ENCODE measurements at regions not wholly inside any gene's neighbourhood (a gene's known extent, or its start where the extent isn't known, plus 50 kb on each side); places are given as distances from the start of the nearest gene placed in this dataset.
A peak's percentile ranks its signal among the peaks of the same experiment; 100 is the strongest.
"Not testable (repeated sequence)": the region's sequence is repeated elsewhere in the genome, so short reads cannot be mapped to it uniquely, and the experiment has no call there.

DNA sequence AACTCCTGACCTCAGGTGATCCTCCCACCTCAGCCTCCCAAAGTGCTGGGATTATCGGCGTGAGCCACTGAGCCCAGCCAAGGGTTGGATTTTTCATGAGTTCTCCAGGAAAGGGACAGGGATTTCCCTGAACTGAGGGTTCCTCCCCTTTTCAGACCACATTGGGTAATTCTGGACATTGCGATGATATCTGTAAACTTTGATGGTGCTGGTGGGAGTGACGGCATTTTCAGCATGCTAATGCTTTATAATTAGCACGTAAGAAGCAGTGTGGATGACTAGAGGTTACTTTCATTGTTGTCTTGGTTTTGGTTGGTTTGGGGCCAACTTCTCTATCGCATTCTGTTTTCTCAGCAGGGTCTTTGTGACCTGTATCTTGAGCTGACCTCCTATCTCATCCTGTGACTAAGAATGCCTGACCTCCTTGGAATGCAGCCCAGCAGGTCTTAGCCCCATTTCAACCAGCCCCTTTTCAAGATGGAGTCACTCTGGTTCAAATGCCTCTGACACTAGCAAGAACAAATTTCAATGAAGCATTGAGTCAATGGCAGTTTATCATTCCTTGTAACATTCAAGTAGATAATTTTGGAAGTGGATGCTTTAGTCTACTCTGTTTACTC is 156.5 kb downstream of the TTLL2 start:
- no peak overlapping the region for H3K4me3 ChIP-seq
- H3K27me3 ChIP-seq: no peaks in the 10 kb centered on the region
- no peak for TF ChIP-seq POLR2AphosphoS5 (IDR thresholded peaks at IDR 0.05)
- H3K9me3 ChIP-seq: no peaks in the 10 kb centered on the region
- peaks cover 0 to 8% (median 0%) of the 10 kb centered on the region in 4 donors for H3K4me1 ChIP-seq
- no peaks in the 10 kb centered on the region for H3K36me3 ChIP-seq
- in situ Hi-C loops (cut with MboI; ENCODE audit: low pct_ligation_motif_present in 1 of 4, low pct_unique_long_range_greater_than_20kb in 1 of 4, low sequenced_read_pairs in 3 of 4): no loop called here
- H3K27ac ChIP-seq: no peak overlapping the region
- DNase-seq: no peak
- WGBS, 2 donors (ENCODE audit: low coverage in 1 of 2): 85 to 91% methylated on average over 4 to 6 of the region's 6 CpGs
- intact Hi-C loops (cut with DNase I; ENCODE audit: low total_unique reads): no loop called here

DNA sequence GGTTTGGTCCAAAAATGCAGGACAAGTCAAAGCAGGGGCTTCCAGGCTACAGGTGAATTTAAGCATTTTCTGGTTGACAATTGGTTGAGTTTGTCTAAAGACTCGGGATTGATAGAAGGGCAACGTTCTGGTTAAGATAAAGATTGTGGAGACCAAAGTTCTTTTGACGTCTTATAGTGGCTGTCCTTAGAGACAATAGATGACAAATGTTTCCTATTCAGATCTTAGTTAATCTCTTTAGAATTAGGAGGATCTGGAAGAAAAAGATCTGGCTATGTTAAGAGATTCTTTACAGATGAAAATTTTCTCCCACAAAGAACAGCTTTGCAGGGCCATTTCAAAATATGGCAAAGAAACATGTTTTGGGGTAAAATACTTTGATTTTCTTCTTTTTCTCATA is 157.9 kb downstream of the TTLL2 start:
- H3K27me3 ChIP-seq; H3K4me1 ChIP-seq; in situ Hi-C loops (cut with MboI; ENCODE audit: low pct_ligation_motif_present in 1 of 4, low pct_unique_long_range_greater_than_20kb in 1 of 4, low sequenced_read_pairs in 3 of 4); H3K9me3 ChIP-seq; intact Hi-C loops (cut with DNase I; ENCODE audit: low total_unique reads); H3K27ac ChIP-seq; H3K36me3 ChIP-seq; H3K4me3 ChIP-seq; DNase-seq: not testable (repeated sequence)
- WGBS, 2 donors (ENCODE audit: low coverage in 1 of 2): 74 to 79% methylated on average over 2 to 3 of the region's 3 CpGs

DNA sequence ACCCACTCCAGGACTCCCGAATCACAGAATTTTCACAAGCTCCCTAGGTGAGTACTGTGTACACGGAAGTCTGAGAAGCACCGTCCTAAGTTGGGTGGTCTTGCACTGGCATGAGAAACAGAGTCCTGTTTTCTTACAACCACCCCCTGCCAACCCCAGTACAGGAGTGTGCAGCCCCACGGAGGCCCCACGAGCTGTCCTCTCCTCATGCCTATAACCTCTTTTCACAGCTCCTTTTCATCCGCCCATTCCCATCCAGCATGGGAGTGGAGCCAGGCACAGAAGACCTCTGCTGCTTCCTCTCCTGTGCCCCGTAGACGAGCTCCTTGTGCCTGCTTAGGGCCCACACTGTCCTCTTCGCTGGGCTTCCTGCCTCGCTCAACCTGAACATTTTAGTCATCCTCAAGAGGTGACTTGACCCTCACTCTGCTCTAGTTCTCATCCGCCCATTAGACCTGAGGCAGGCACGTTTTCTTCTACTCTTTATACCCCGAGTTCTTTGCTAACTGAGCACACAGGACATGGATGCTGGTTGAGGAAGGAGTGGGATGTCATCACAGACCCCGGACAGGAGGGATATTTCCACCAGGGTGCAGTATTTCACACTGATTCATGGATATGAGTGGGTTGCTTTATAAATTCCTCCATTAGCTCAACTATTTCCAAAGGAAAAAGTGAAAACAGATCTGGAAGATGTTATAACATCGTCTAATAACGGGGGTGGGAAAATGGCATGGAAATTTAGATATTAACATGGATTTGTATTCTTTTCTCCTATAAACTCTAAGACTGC is 160.5 kb downstream of the TTLL2 start:
- in situ Hi-C loops (cut with MboI; ENCODE audit: low pct_ligation_motif_present in 1 of 4, low pct_unique_long_range_greater_than_20kb in 1 of 4, low sequenced_read_pairs in 3 of 4): no loop called here
- no peaks in the 10 kb centered on the region for H3K27me3 ChIP-seq
- H3K27ac ChIP-seq: no peak overlapping the region
- H3K4me3 ChIP-seq: no peak overlapping the region
- intact Hi-C loops (cut with DNase I; ENCODE audit: low total_unique reads): no loop called here
- no peaks in the 10 kb centered on the region for H3K36me3 ChIP-seq
- TF ChIP-seq, protein P1, sequence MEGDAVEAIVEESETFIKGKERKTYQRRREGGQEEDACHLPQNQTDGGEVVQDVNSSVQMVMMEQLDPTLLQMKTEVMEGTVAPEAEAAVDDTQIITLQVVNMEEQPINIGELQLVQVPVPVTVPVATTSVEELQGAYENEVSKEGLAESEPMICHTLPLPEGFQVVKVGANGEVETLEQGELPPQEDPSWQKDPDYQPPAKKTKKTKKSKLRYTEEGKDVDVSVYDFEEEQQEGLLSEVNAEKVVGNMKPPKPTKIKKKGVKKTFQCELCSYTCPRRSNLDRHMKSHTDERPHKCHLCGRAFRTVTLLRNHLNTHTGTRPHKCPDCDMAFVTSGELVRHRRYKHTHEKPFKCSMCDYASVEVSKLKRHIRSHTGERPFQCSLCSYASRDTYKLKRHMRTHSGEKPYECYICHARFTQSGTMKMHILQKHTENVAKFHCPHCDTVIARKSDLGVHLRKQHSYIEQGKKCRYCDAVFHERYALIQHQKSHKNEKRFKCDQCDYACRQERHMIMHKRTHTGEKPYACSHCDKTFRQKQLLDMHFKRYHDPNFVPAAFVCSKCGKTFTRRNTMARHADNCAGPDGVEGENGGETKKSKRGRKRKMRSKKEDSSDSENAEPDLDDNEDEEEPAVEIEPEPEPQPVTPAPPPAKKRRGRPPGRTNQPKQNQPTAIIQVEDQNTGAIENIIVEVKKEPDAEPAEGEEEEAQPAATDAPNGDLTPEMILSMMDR (IDR thresholded peaks at IDR 0.05): peak in 4 of 5 experiments; percentile 32 to 41 (median 32)
- no peak for TF ChIP-seq EP300 (IDR thresholded peaks at IDR 0.05; ENCODE audit: low read depth)
- H3K9me3 ChIP-seq: no peaks in the 10 kb centered on the region
- no peak for DNase-seq
- no peaks in the 10 kb centered on the region for H3K4me1 ChIP-seq
- WGBS, 2 donors (ENCODE audit: low coverage in 1 of 2): 81 to 83% methylated on average over 5 to 16 of the region's 16 CpGs

DNA sequence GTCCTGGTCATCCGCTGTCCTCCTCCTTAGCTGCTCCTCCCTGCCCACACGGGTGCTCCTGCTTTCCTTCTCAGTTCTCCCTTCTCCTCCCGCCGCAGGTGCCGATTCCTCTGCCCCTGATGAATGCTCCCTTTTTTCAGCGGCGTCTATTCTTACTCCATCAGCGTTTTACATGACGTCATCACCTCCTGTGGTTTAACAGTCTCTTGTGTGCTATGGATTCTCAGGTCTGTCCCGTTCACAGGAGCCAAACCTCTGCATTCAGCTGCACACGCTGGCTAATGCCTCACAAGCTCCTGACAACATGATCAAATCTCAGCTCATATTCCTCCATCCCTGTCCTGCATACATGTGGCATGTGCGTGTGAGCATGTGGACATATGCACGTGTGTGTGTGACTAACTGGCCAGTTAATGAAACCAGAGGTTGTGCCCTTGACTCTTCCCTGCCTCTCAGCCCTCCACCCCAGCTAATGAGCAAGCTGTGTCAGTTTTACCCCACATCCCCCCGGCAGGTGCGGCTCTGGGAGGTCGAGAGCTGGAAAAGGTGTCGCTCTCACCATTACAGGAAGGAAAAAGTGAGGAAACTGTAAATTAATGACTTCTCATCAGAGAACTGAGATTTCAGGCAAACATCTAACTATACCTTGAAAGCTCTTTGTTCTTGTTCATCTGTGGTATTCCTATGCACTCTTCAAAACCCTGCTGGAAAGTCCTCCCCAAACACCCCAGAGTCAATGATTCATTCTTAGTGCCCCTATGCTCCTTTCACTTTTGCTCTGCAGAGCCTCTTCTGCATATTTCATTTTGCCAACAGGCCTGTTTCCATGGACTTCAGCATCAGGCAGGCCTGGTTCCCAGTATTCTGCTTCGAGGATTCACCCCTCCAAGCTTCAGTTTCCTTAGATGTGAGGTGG is 163.1 kb downstream of the TTLL2 start:
- WGBS, 2 donors (ENCODE audit: low coverage in 1 of 2): 80 to 81% methylated on average over 8 to 18 of the region's 18 CpGs
- no peak overlapping the region for H3K27ac ChIP-seq
- in situ Hi-C loops (cut with MboI; ENCODE audit: low pct_ligation_motif_present in 1 of 4, low pct_unique_long_range_greater_than_20kb in 1 of 4, low sequenced_read_pairs in 3 of 4): no loop called here
- H3K9me3 ChIP-seq: no peaks in the 10 kb centered on the region
- H3K27me3 ChIP-seq: no peaks in the 10 kb centered on the region
- TF ChIP-seq POLR2AphosphoS5 (IDR thresholded peaks at IDR 0.05) (no peak), EP300 (IDR thresholded peaks at IDR 0.05; ENCODE audit: low read depth) (no peak), POLR2A (IDR thresholded peaks at IDR 0.05) (no peak)
- TF ChIP-seq, protein P1 (IDR thresholded peaks at IDR 0.05): no peak
- no peak for DNase-seq
- H3K4me1 ChIP-seq: no peaks in the 10 kb centered on the region
- H3K4me3 ChIP-seq: no peak overlapping the region
- H3K36me3 ChIP-seq: no peaks in the 10 kb centered on the region
- intact Hi-C loops (cut with DNase I; ENCODE audit: low total_unique reads): no loop called here
